ENCODE measurements at regions not wholly inside any gene's neighbourhood (a gene's known extent, or its start where the extent isn't known, plus 50 kb on each side); places are given as distances from the start of the nearest gene placed in this dataset.

DNA sequence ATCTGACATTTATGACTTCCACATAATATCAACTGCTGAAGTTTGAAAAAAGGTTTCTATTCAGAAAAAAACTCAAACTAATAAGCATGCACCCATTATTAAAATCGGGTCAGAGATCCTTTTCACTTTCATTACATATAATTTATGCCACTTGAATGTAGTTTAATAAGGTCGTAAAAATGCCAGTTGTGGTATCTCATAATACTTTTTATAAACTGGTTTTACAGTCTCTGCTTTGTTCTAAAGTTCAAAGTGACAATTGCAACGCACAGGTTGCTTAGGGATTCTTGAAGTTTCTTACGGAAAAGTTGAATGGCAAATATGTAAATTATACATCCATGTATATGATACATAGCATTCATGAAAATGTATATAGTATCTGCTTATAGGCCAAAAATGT is 229.4 kb upstream of the CEP162 start:
- TF ChIP-seq GATA1 (IDR thresholded peaks at IDR 0.05; ENCODE audit: low read depth, low read length), result no peak
- TF ChIP-seq POLR2A (IDR thresholded peaks at IDR 0.05; ENCODE audit: low read length), result no peak
- DNase-seq, result no peak

DNA sequence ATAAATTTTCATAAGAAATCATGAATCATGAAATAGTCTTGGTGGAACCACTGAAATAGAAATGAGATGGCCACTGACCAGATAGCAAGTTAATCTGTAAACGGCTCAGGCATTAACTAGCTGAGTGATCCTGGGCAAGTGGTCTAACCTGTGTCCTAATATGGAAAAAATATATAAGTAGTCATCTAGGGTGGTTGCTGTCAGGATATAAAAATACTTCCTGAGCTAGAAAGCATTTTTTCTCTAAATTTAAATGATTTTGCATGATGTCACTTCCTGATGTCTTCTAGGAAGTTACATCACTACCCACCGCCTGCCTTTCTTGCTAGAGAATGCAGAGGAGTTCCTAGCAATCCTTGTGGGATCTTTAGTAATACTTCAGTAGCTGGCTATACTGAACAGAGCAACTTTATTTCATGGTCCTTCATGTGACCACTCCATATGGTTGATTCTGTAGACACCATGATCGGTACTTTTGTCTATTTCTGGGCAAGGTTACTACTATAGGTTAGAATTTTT is 228.1 kb upstream of the CEP162 start:
- TF ChIP-seq GATA1 (IDR thresholded peaks at IDR 0.05; ENCODE audit: low read depth, low read length) (no peak), POLR2A (IDR thresholded peaks at IDR 0.05; ENCODE audit: low read length) (no peak)
- no peak for DNase-seq

DNA sequence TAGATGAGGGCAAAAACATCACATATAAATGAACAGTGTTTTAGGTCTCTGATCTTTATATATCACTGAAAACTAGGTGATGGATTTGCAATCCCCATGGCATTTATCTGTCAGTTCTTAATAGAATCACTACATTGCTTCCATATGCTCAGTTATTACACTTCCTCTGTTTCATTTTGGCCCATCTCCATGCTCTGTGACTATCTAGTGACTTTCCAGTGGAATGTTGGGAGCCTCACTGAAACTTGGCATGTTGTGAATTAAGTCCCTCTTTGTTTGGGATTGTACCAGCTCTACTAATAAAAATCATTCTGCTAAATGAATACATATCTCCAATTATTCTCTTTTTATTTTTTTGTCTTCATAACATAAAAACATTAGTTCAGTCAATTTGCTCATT is 226.1 kb upstream of the CEP162 start:
- DNase-seq, result no peak
- no peak for TF ChIP-seq GATA1 (IDR thresholded peaks at IDR 0.05; ENCODE audit: low read depth, low read length)
- TF ChIP-seq POLR2A (IDR thresholded peaks at IDR 0.05; ENCODE audit: low read length), result no peak

GRCh38 chr6:84450018-84450417 is 222.6 kb upstream of the CEP162 start:
- DNase-seq, result no peak
- TF ChIP-seq GATA1 (IDR thresholded peaks at IDR 0.05; ENCODE audit: low read depth, low read length) (no peak), POLR2A (IDR thresholded peaks at IDR 0.05; ENCODE audit: low read length) (no peak)

- DNase-seq, result no peak
- TF ChIP-seq GATA1 (IDR thresholded peaks at IDR 0.05; ENCODE audit: low read depth, low read length), result no peak
- TF ChIP-seq POLR2A (IDR thresholded peaks at IDR 0.05; ENCODE audit: low read length), result no peak
Measured at GRCh38 chr6:84449220-84449619, 221.8 kb upstream of the CEP162 start.

GRCh38 chr6:84448331-84448730 is 220.9 kb upstream of the CEP162 start:
- TF ChIP-seq POLR2A (IDR thresholded peaks at IDR 0.05; ENCODE audit: low read length) (no peak), GATA1 (IDR thresholded peaks at IDR 0.05; ENCODE audit: low read depth, low read length) (no peak)

DNA sequence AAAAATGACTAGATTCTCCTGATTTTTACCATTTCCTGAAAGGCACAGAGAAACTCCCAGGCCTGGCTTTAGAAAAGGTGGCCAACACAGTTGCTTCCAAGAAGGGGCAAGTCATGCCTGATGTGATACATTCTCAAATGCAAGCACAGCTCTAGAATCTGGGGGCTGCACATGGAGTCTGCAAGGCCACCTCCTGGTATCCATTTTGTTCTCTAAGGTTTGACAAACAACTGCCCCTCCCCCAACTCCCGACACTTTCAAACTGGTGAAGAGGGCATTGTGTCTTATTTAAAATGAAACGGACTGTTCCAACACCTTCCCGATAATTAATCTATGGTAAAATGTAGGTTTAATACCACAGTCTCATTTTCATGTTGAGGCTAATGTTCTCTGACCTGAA is 220.2 kb upstream of the CEP162 start:
- no peak for DNase-seq
- TF ChIP-seq GATA1 (IDR thresholded peaks at IDR 0.05; ENCODE audit: low read depth, low read length) (no peak), POLR2A (IDR thresholded peaks at IDR 0.05; ENCODE audit: low read length) (no peak)

More at GRCh38 chr6:84448331-84448730, 220.9 kb upstream of the CEP162 start:
- DNase-seq, result no peak

GRCh38 chr6:84445068-84445467 is 217.6 kb upstream of the CEP162 start:
- TF ChIP-seq POLR2A (IDR thresholded peaks at IDR 0.05; ENCODE audit: low read length), result no peak
- no peak for DNase-seq

GRCh38 chr6:84442208-84442607 is 214.8 kb upstream of the CEP162 start:
- no peak for TF ChIP-seq POLR2A (IDR thresholded peaks at IDR 0.05; ENCODE audit: low read length)
- TF ChIP-seq GATA1 (IDR thresholded peaks at IDR 0.05; ENCODE audit: low read depth, low read length), result no peak
- DNase-seq, result no peak

- no peak for DNase-seq
- TF ChIP-seq GATA1 (IDR thresholded peaks at IDR 0.05; ENCODE audit: low read depth, low read length) (no peak), POLR2A (IDR thresholded peaks at IDR 0.05; ENCODE audit: low read length) (no peak)
Measured at GRCh38 chr6:84441456-84441855, 214.0 kb upstream of the CEP162 start.

- DNase-seq, result no peak
- no peak for TF ChIP-seq POLR2A (IDR thresholded peaks at IDR 0.05; ENCODE audit: low read length)
- TF ChIP-seq GATA1 (IDR thresholded peaks at IDR 0.05; ENCODE audit: low read depth, low read length), result no peak
Measured at GRCh38 chr6:84434550-84434949, 207.1 kb upstream of the CEP162 start.

- DNase-seq, result no peak
- TF ChIP-seq POLR2A (IDR thresholded peaks at IDR 0.05; ENCODE audit: low read length) (no peak), GATA1 (IDR thresholded peaks at IDR 0.05; ENCODE audit: low read depth, low read length) (no peak)
Measured at GRCh38 chr6:84432619-84433018, 205.2 kb upstream of the CEP162 start.

DNA sequence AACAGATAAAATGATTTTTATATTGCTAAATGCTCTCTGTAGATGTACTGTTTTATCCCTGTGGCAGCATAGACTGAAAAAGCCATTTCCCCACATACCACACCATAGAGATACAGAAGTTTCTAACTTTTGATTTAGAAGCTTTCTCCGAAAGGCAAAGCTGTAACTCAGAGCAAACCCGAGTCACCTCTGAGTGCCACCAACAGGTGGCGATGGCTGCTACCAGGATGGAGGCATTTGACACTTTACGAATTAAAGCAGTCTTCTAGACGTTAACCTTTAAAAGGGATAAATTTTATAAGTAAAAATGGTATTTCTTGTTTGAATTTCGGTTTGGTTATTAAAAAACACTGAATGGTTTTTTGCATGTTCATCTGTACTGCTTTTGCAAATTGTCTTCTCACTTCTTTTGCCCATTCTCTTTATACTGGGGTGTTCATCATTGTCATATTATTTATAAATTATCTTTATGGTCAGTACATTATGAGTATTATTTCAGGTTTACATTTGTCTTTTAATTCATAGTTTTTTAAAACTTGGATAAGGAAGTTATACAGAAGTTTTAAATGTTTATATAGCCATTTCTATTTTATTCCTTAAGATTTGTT is 201.0 kb upstream of the CEP162 start:
- no peak for TF ChIP-seq POLR2A (IDR thresholded peaks at IDR 0.05; ENCODE audit: low read length)
- TF ChIP-seq GATA1 (IDR thresholded peaks at IDR 0.05; ENCODE audit: low read depth, low read length), result no peak
- DNase-seq, result peak; percentile 15 to 59

GRCh38 chr6:84425971-84426705 is 198.7 kb upstream of the CEP162 start:
- no peak for DNase-seq
- TF ChIP-seq POLR2A (IDR thresholded peaks at IDR 0.05; ENCODE audit: low read length), result no peak

DNA sequence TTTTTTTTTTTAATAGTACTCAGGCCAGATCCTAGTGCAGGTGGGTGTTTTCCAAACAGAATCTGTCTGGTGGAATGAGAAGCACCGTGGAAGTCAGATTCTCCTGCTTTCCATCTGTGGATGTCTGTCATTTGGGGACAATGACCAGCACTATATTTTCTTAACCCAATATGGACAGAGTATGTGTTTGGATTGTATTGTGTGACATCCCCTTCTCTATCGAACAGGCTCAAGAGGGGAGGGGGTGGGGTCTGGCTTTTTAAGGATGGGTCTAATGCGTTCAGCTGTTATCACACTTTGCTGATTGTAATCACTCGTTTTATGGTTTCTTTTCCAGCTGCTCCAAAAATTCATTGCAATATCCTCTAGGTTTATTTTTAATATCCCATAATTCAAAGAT is 197.5 kb upstream of the CEP162 start:
- DNase-seq, result no peak
- no peak for TF ChIP-seq POLR2A (IDR thresholded peaks at IDR 0.05; ENCODE audit: low read length)
- TF ChIP-seq GATA1 (IDR thresholded peaks at IDR 0.05; ENCODE audit: low read depth, low read length), result no peak

Measured in erythroblast (primary cell).